HG03442 (cell line): ENCODE measurements at regions not wholly inside any gene's neighbourhood (a gene's known extent, or its start where the extent isn't known, plus 50 kb on each side); places are given as distances from the start of the nearest gene placed in this dataset.
"Not testable (repeated sequence)": the region's sequence is repeated elsewhere in the genome, so short reads cannot be mapped to it uniquely, and the experiment has no call there.

Experiments
- ATAC-seq: cut with Tn5 transposase; IDR thresholded peaks from one replicate; pipeline ENCODE4 v1.9.1; 2021; ENCODE audit warnings: mild to moderate bottlenecking, moderate library complexity; ENCODE audit not compliant: unreplicated experiment

GRCh38 chr10:30172673-30173072, 113.3 kb upstream of the JCAD start:
- no peak for ATAC-seq

- ATAC-seq, result no peak
Measured at GRCh38 chr10:30172091-30172490, 112.7 kb upstream of the JCAD start.

GRCh38 chr10:30171601-30172000, 112.2 kb upstream of the JCAD start:
- ATAC-seq, result no peak

DNA sequence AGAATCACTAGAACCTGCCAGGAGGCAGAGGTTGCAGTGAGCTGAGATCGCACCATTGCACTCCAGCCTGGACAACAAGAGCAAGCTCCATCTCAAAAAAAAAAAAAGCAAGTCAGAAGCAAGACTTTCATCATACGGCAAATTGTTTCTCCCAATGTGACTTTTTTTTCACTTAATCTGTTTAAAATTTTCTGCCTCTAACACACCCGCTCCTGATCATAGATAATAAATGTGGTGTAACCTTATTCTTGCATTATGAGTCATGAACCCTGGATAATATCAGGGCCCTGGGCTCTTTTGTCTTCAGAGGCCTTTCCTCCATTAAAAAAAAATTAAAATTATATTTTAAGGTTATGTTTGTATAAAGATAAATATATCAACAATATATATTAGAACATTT, 111.4 kb upstream of the JCAD start:
- no peak for ATAC-seq

DNA sequence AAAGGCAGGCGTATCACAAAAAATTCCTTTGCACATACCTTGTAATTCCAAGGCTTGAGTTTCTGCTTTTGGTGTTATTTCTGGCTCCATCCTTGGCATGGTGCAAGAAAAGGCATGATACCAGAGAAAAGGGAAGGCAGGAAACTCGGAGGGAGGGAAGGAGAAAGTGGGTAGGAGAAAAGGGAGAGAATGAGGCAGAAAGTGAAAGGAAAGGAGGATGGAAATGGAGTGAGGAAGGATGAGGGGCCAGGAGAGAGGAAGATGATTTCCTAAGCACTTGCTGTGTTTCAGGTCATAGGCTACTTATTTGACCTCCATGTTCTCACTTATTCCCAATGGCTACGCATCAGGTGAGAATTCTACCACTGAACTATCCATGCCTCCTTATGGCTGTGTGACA, 110.8 kb upstream of the JCAD start:
- no peak for ATAC-seq

DNA sequence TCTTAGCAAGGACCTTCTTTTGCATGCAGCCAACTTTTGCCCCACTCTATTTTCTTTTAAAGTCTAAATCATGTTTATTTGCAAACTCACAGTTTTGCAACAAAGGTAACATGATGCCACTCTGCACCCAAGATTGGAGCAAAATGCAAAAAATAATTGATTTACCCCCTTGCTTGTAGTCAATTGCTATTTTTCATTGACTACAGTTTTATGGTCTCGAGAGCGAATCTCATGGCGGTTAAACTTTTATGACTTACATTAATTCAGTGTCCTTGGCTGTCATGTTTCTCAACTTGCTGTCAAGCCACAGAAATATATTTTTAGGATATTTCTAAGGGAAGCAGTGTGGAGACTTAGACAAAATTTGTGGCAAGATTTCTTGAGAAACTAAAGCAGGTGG, 110.0 kb upstream of the JCAD start:
- no peak for ATAC-seq

- ATAC-seq, result no peak
Measured at GRCh38 chr10:30166929-30167328, 107.5 kb upstream of the JCAD start.

DNA sequence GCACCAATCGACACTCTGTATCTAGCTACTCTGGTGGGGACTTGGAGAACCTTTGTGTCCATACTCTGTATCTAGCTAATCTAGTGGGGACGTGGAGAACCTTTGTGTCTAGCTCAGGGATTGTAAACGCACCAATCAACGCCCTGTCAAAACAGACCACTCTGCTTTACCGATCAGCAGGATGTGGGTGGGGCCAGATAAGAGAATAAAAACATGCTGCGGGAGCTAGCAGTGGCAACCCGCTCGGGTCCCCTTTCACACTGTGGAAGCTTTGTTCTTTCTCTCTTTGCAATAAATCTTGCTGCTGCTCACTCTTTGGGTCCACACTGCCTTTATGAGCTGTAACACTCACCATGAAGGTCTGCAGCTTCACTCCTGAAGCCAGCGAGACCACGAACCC, 104.0 kb upstream of the JCAD start:
- not testable (repeated sequence) for ATAC-seq

- not testable (repeated sequence) for ATAC-seq
Measured at GRCh38 chr10:30162796-30163195, 103.4 kb upstream of the JCAD start.

DNA sequence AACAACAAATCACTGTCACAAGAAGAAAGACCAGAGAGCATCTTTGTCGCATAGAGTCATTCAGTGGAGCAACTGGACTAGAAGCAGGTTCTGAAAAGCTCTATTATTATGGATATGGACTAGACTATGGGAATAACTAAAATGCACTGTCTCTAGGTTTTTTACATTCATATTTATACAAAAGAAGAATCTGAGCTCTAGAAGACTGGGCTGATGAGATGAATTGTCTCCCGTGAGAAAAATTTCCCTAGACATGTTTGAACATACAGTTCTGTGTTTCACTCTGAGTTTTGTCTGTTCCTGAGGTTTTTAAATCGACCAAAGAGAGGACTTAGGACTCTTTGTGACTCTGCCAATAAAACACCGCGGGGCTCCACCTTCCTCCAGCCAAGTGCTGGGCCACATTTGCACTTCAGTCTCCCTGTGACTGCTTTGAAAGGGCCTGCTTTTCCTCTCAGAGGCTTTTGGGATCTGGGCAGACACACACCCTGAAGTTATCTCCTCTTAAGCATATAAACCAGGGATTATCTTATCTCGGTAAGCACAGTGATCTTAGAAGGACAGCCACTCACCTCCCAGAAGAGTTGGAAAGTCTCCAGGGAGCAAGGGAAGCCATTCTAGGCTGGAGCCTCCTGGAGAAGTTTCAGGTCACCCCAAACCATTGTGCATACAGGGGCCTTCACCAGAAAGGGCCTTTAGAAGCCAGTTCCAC, 101.0 kb upstream of the JCAD start:
- ATAC-seq, result no peak

DNA sequence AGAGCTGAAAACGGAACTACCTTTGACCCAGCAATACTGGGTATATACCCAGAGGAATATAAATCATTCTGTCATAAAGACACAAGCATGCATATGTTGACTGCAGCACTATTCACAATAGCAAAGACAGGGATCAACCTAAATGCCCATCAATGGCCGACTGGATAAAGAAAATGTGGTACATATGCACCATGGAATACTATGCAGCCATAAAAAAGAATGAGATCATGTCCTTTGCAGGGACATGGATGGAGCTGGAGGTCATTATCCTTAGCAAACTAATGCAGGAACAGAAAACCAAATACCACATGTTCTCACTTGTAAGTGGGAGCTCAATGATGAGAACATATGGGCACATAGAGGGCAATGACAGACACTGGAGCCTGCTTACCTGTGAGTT, 100.2 kb upstream of the JCAD start:
- ATAC-seq, result not testable (repeated sequence)

- ATAC-seq, result no peak
Measured at GRCh38 chr10:30158325-30158960, 99.1 kb upstream of the JCAD start.

GRCh38 chr10:30155401-30155800, 96.0 kb upstream of the JCAD start:
- no peak for ATAC-seq

GRCh38 chr10:30154561-30154960, 95.2 kb upstream of the JCAD start:
- no peak for ATAC-seq

DNA sequence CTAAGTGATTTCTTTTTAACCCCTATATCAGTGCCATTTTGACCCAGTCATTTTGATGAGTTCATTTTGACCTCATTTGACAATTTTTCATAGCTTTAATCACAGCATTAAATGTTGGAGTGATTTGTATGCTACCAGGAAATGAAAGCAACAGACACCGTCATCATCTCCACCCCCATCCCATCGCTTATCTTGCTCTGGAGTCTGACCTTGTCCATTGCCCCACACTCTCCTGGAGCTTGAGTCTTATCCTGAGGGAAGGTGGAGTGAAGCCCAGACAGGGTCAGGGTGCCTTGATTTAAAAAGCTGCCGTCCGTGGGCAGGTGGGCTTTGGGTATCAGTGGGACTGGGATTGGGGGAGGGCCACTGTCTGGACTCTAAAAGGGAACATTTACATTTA, 94.7 kb upstream of the JCAD start:
- no peak for ATAC-seq

GRCh38 chr10:30151581-30152389, 92.4 kb upstream of the JCAD start:
- ATAC-seq, result no peak

- ATAC-seq, result no peak
Measured at GRCh38 chr10:30141423-30141822, 82.0 kb upstream of the JCAD start.

- ATAC-seq, result no peak
Measured at GRCh38 chr10:30134171-30134945, 75.0 kb upstream of the JCAD start.

- no peak for ATAC-seq
Measured at GRCh38 chr10:30133198-30133597, 73.8 kb upstream of the JCAD start.

DNA sequence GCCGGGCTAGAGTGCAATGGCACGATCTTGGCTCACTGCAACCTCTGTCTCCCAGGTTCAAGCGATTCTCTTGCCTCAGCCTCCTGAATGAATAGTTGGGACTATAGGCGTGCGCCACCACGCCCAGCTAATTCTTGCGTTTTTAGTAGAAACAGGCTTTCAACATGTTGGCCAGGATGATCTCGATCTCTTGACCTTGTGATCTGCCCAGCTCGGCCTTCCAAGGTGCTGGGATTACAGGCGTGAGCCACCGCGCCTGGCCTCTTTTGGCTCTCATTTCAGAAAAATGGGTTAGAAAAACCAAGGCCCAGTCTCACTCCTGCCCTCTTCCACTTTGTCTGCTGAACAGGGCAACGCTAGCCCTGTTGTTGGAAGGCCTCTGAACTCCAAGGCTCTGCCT, 72.0 kb upstream of the JCAD start:
- ATAC-seq, result not testable (repeated sequence)

GRCh38 chr10:30129326-30129725, 69.9 kb upstream of the JCAD start:
- ATAC-seq, result not testable (repeated sequence)
